ENCODE measurements at regions not wholly inside any gene's neighbourhood (a gene's known extent, or its start where the extent isn't known, plus 50 kb on each side); places are given as distances from the start of the nearest gene placed in this dataset.

GRCh38 chr11:134638796-134639430 is 226.9 kb upstream of the B3GAT1 start:
- no peak for DNase-seq

DNA sequence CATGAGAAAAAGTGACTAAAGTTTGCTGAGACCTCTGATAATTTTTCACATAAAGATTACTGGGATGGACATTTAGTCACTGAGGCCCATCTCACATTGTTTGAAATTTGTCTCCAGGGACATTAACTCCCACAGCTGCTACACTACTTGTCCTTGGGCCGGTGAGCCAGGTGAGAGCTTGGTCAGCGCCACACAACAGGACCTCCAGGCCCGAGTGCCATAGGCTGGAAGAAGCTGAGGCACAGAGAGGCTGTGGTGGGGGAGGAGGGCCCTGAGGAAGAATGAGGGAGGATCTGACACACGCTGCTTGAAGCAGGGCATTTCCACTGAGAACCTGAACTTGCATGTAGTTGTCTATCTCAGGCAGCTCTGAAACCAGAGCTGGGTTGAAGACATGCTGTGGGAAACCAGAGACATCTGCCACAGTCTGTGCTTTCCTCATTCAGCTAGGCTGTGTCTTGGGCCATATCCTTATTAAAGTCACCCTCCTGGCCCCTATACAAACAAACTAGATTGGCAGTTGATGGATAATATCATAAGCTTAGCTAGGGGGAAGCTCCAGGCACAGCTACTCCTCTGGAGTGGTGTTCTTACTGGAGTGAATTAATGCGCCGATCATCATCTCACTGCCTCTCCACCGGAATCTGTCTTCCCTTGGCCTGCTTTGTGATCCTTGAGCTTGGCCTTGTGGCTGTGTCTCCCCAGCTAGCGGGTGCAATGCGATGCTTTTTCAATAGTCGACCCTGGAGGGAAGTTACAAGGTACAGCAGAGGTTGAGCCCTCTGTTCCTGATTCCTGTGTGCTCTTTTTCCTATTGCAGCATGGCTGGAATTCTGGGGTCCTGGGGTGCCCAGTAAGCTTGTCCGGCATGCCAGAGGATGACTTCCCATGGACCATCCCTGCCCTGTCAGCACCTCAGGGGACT is 225.3 kb upstream of the B3GAT1 start:
- no peak for DNase-seq

DNA sequence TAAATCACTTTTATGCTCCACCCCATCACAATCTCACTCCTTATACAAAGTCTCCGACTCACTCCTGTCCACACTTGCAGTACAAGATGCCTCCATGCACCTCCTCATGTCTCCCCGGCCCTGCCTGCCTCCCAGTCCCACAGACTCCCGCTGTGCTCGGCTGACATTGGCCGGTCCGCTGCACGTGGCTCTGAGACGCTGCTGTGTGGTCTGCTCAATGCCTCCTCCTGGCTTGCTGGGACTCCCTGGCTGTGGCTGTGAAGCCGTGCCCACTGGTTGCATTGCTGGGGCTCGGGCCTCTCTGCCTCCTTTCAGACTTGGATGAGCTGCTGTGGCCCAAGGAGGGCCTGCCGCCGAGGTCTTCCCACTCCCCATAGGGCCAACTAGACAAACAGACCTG is 224.0 kb upstream of the B3GAT1 start:
- DNase-seq = peak; percentile 34

- peak; percentile 39 for DNase-seq
Observed at GRCh38 chr11:134634897-134635831, 223.1 kb upstream of the B3GAT1 start.

DNA sequence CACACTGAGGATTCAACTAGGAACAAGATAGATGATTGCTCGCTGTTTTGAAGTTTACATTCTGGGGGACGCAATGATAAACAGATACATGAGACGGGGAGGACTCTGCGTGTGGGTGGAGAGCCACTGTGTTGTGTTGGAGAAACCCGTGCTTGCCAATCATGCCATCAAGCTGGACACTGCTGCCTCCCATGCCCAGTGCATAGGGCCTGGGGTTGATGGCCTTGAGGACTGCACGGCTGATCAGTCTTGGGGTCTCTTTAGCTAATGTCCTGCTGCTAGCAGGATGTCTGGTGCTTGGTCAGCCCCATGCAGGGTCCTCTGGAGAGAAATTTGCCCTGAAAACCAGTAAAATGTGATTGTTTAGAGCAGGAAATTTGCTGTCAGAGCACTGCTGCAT is 221.2 kb upstream of the B3GAT1 start:
- peak; percentile 21 for DNase-seq

DNA sequence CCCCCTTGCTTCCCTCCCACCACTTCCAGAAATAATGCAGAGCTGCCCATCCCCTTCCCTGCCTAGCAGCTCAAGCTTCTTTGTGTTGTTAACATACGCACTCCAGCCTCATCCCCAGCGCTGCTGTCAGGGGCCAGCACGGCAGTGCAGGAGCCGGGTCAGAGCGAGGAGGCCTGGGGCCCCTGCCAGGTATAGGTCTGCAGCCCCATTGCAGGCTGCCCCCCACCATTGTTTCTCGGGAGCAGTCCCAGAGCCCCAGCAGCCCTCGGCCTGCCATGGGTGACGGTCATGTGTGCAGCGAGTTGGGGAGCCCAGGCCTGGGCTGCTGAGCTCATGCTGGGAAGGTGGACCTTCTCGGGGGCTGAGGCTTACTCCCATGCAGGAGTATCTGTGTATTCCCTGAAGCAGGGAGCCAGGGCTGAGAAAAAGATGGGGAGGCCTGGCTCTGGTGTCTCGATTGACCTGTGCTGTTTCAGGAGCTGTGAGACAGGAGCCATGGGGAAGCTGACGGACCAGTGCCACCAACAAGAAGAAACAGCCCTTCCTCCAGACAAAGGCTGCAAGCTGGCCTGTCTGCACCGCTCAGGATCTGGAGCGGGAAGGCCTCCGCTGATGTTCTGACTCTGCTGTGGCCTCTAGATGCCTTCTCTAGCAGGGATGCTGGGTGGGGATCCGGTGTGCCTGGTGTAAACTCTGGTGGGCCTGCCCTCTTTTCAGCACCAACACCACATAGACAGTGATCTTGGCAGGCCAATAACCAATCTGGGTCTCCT is 220.5 kb upstream of the B3GAT1 start:
- peak; percentile 37 for DNase-seq

DNA sequence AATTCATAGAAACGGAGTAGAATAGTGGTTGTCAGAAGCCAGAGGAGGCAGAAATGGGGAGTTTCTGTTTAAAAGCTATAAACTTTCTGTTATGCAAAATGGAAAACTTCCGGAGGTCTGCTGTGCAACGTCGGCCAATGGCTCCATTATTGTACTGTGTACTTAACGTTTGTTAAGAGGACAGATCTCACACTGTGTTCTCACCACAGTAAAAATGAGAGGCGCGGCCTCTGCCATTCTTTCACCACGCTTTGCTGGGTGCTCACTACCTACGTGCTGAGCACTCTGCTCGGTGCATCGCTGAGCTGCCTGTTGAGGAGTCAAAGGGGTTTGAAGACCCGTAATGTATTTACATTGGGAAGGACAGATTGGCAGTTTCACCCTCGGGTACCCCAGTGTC is 218.8 kb upstream of the B3GAT1 start:
- peak; percentile 57 for DNase-seq

DNA sequence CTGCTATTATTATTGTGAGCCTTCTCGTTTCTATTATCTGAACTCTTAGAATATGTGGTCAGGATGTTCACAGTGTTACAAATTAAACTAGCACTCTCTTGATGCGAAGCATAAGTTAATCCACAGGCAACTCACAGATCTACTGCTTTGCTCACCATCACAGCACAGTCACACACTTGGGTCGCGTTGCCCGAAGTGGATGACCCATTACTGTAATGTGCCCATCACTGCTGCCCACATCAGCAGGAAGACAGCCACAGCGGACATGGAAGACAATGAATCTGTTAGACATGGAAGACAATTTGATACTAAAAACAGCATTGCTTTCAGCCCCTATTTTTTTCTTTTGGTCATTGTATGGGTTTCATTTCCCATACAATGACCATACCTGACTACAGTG is 216.4 kb upstream of the B3GAT1 start:
- DNase-seq = peak; percentile 41

GRCh38 chr11:134626032-134626431 is 214.0 kb upstream of the B3GAT1 start:
- DNase-seq = peak; percentile 30

DNA sequence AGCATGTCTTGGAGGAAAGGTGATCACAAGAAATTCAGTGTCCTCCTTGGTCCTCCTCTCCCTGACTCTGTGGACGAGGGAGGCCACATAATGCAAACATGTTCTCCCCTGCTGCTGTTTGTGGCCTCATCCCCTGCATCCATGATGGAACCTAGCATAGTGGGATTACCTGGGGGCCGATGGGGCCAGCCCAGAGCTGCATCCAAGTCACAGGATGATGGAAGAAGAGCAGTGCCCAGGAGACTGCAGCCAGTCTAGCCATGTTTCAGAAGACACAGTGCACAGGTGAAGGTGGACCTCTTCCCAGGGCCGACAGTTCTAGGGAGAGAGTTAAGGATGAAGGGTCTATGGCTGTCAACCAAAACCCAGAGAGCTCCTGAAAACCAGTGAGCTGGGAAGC is 213.6 kb upstream of the B3GAT1 start:
- DNase-seq = peak; percentile 39

DNA sequence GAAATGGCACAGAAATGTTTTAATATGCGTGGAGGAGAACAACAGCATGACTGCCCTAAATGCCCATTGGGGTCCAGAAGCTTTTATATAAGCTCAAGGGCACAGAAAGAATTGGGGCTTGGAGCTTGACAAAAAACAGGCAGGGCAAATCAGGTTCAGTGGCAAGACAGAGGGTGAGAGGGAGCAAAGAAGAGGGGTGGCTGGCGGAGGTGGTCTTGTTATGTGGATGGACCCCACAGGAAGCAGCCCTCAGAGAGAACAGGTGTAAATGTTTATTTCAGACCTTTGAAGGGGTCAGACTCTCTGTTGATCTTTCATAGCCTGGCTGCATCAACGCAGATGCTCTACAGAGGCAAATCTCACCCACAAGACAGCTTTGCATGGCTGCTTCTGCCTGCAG is 213.1 kb upstream of the B3GAT1 start:
- peak; percentile 2 for DNase-seq

DNA sequence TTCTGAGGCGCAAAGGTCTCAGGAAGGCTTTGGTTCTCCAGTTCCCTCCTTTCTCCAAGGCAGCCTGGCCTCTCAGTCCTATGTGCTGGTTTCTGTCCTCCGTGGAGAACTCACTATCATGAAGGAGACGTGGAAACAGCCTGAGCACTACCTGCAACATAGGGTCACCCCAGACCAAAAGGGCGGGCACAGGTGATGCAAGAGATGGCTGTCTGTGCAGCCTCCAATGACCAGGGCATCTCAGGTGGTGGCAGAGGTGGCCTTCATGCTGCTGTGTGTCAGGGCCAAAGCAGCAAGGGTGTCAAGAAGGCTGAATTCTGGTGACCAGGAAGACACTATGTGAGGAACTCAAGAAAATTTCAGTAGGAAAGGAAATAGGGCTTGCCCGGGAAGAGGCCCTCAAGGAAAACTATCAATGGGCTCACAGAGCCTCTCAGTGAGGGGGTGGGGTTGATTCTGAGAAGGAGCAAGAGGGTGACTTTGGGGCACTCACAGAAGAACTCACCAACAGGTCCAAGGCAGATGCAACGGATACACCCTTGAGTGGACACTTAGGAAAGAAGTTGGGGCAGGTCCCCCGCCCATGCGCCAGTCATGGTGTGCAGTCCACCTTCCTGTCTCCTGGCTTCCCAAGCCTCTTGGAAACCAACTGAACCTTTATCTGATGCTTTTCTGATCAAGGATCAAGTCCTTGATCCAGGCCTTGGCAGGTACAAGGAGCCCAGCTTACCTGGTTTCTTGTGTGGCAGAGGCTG is 212.3 kb upstream of the B3GAT1 start:
- DNase-seq = no peak

GRCh38 chr11:134623711-134624110 is 211.7 kb upstream of the B3GAT1 start:
- no peak for DNase-seq

GRCh38 chr11:134622458-134622857 is 210.4 kb upstream of the B3GAT1 start:
- no peak for DNase-seq

GRCh38 chr11:134617360-134617759 is 205.3 kb upstream of the B3GAT1 start:
- DNase-seq = no peak

GRCh38 chr11:134616038-134616437 is 204.0 kb upstream of the B3GAT1 start:
- no peak for DNase-seq

- no peak for DNase-seq
Observed at GRCh38 chr11:134615041-134615615, 203.1 kb upstream of the B3GAT1 start.

DNA sequence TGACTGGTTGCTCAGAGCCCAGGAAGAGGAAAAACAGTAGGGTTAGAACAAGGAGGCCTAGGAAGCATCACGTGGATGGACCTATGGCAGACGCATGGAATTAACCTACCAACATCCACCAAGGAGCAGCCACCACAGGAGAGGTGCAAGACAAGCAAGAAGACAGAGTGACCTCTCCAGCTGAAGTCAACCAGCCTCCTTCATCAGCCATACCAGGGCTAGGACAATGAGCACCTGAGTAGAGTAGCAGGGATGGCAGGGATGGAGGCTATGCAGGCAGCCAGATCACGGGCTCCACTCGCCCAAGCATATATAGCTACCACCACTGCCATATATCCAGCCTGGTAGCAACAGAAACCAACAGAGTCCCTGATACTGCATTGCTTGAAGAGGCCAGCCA is 202.1 kb upstream of the B3GAT1 start:
- no peak for DNase-seq

DNA sequence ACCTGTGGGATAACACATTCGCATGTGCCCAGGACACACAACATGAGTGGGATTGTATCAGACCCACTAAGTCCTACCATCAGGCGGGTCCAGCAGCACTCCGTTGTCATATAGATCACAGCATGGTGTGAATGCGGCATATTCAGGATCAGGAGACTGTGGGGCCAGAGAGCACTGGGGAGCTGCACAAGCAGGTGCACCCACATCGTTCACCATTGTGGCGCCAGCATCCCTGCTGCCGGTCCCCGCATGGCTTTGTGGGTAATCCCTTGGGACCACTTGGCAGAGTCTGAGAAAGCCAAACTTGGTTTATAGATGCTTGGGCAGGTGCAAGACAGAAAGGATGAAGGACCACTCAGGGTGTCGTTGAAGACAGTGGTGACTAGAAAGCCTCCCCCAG is 201.6 kb upstream of the B3GAT1 start:
- no peak for DNase-seq

DNA sequence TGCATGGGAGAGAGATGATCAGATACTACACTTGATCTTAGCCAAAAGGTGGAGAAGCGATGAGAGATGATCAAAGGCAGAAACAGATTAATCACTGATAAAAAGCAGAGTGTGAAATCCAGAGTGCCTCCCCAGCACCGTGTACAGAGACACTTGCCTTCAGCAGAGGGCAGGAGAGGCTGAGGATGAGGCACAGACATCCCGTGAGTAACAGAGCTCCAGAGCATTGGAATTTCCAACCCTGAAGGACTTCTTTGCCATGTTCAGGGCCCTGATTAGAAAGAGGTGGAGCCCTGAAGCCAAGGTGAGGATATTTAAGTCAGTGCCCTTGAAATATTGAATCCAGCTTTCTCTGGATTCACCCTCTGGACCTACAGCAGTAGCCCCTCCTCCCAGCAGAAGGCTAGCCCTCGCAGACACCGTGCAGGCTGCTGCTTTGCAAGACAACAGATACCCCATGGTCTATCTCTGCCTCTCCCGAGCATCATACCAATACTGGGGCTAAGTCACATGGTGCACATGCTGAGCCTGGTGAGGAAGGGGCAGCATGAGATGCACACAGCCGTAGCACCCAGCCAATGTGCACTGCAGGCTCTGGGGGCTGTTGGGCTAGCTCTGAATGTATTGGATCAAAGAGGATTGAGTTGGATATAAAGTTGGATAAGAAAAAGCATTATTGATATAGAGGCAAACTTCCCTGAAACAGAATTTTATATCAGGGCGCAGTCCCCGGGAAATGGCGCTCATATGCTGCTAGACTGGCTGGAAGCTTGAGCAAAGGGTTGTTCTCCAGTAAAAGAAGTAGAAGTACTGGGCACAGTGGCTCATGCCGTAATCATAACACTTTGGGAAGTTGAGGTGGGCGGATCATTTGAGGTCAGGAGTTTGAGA is 200.3 kb upstream of the B3GAT1 start:
- DNase-seq = no peak
